Femur (tissue), 1 donor: ENCODE measurements at regions not wholly inside any gene's neighbourhood (a gene's known extent, or its start where the extent isn't known, plus 50 kb on each side); places are given as distances from the start of the nearest gene placed in this dataset.

Experiments used
- DNase-seq: peaks from one replicate; pipeline ENCODE4 v3.0.0-alpha.2; 2017

DNA sequence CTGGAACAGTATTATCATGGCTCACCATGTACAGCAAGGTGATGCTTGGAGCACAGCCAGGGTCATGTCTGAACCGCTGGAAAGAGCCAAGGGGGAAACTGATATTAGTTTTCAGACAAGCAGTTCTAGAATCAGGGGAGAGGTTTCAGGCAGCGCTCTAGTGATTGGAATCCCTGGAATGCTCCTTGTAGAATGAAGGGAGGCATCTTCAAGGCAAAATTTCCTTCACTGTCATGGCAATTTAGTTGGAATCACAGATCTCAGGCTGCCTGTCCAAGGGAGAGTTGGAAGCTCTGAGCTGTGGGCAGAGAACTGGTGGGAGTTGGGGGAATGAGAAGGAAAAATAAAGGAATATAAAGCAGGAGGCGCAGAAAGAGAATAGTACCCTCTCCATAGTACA, 737.1 kb downstream of the PTPRU start:
- DNase-seq = no peak

DNA sequence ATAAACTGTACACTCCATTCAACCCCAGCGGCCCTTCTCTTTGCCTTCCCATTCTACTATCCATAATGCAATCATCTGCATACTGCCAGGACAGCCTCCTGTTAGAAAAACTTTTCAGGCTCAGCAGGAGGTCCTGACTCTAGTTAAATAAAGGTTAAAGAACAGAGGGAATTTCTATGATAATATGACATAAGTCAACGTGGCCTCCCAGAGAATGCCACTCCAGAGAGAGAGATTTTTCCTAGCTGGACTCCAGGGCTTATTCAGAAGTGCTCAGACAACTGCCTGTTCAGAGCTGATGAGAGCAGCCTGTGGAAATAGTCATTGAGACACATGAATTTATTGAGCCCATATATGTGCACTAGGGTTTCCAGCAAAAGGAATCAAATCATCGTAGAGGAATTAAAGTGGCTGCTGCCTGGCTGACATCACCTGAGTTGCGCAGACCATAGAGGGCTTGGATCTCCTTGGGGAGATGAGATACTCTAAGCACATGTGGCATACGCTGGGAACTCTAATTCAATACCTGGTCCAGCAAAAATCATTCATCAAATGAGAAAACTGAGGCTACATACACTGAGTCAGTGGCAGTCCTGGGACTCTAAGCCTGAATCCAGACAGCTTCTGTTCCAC, 736.2 kb downstream of the PTPRU start:
- DNase-seq = no peak

DNA sequence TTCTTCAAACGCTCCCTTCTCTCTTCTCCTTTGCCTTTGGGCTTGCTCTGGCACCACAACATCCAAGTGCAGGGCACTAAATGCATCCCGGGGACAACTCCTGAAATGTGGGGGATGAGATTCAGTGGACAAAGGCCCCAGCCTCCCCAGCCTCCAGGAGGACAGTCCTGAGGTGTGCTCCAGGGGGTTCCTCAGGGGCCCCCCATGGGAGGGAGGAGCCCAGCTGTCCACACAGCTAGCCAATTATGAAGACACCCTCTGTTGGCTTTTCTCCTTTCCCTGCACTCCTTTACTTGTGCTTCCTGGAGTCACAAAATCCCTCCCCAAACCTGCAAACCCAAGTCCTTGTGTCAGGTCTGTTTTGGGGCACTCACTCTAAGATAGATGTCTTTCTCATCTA, 735.4 kb downstream of the PTPRU start:
- no peak for DNase-seq

DNA sequence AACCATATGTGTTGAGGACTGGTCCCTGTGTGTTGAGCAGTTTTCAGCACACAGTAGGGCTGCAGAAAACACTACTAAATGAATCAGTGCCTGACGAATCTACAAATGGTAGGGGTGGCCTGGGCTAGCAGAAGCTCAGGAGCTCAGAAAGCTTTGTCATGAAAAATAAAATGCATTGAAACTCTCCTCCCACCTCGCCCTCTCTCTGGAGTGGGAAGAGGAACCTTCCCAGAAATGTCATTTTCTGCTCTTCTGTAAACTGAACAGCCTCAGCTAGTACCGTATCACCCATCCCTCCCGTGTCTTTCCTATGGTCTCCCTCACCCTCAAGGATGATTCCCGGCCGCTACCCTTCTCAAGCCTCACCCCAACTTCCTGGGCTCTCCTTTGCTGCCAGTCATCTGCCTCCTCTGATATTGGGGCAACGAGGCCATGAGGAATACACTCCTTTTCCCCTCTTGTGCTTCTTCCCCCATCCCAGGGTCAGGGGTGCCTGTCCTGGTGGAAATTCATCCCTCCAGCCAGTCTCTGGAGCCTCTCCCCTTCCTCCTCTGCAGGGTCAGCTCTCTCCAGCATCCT, 734.5 kb downstream of the PTPRU start:
- no peak for DNase-seq

DNA sequence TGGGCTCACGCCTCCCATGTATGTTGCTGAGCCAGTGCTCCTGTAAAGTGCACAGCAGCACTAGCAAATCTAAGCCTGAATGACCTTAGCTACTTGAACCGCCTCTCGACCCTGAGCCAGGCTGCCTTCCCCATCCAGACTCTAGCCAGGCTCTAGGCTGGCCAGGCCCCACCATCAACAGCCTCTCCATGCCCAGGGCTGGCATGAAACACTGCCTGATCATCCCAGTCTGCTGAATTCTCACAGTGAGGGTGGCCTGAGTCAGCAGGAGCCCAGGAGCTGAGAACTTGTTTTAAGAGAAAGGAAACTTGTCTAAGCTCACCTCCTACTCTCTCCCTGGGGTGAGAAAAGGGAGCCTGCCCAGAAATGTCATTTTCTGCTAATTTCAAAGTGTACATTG, 733.3 kb downstream of the PTPRU start:
- no peak for DNase-seq

DNA sequence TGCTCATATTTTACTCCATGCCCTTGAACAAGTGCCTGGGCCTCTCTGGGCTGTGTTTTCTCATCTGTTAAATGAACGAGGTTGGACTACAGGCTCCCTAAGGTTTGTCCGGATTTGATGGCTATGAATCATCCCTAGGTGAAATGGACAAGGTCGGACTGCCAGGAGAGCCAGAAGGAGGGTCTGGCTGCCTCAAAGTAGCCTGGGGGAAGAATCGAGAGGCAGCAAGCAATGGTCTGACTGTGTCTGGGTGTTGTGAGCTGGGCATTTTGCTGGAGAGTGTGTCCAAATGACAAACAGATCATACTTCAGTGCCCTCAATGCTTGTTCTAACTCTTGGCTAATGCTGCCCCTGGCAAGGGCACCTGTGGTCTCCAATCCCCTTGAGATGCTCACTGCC, 730.9 kb downstream of the PTPRU start:
- DNase-seq = no peak

DNA sequence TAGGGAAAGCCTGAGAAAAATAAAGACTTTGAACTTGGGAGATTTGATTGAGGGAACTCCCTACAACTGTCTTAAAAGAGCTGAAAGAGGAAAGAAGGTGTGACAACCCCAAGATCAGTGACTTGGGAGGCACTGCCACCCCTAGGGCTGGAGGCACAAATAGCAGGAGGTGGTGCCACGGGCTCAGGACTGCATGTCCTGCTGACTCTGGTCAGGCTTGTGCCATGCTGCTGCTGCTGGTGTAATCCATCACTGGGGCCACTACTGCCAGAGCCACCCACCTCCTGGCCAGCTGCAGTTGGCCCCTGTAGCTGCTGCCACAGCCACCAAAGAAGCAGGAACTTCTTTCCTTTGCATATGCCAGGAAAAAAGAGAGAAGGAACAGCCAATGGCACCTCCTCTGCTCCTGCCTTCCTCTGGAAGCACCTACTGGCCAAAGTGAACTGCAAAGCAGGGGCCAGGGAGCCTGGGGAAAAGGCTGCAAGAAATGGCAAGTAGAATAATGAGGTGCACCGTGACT, 730.3 kb downstream of the PTPRU start:
- no peak for DNase-seq

DNA sequence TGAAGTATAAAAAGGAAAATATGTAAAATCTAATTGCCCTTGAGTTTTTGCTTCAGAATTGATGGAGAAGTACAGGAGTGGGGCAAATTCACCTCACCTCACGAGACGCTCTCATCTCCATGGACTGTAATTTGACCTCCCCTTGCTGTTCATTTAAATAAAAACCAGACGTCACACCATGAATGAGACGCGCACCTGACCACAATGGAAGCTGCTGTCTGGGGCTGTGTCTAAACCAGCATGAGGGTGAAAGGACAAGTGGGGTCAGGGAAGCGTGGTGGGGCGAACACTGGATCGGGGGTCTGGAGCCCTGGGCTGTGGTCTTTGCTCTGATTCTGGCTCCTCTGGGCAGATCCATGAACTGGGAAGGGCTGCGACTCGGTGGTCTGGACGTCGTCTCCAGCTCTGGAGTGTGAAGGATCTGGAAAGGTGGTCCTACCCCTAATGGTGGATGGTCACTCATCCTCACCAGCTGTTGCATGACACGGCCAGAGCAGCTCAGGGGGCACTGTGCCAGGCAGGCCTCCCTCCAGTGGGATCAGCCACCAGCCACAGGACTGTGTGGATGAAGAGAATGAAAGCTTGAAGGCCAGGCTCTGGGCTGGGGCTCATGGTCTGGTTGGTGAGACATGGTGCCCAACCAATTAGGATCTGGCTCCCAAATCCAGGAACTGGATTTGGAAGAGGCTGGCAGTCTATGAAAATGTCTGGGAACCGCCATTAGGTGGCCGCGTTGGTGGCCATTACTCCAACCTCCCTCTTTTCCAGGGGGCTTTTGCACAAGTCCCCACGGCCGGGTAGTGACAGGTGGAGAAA, 728.6 kb downstream of the PTPRU start:
- no peak for DNase-seq

DNA sequence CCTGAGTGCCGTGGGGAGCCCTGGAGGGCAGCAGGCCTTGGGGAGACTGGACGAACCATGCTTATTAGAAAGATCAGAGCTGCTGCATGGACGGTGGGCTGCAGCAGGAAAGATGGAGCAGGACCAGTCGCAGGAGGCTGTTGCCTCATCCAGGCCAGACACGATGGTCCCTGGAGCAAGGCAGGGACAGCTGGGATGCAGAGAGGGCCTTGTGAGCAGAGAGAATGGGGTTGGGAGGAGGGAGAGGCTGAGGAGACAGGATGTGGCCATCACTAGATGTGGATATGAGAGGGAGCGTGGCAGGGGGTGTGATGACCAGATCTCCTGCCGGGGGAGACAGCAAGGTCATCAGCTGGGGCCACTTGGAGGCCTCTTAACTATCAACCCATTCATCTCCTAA, 727.6 kb downstream of the PTPRU start:
- no peak for DNase-seq

DNA sequence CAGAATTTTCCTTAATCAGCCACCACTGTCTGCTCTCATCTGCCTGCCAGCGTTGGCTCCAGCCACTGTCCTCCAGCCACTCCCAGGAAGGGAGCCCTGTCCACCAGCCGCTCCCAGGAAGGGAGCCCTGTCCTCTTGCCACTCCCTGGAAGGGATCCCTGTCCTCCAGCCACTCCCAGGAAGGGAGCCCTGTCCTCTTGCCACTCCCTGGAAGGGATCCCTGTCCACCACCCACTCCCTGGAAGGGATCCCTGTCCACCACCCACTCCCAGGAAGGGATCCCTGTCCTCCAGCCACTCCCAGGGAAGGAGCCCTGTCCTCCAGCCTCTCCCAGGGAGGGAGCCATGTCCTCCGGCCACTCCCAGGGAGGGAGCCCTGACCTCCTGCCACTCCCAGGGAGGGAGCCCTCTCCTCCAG, 726.5 kb downstream of the PTPRU start:
- DNase-seq = no peak

DNA sequence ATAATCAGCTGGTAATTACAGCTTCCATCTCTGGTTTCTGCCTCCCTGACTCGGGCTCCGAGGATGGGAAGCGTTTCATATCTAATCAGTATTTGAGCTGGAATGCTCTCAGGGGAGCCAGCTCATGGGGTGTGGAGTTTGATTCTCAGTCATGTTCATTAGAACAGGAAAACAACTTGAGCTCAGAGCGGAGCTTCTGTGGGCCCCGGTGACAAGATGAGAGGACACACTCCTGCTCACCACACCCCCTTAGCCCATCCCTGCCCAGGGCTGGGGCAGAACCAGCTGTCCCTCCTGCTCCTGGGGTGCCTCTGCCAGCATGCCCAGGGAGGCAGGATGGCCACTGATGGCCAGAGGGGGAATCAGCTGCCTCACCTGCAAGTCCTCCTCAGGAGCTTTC, 726.0 kb downstream of the PTPRU start:
- DNase-seq = no peak

DNA sequence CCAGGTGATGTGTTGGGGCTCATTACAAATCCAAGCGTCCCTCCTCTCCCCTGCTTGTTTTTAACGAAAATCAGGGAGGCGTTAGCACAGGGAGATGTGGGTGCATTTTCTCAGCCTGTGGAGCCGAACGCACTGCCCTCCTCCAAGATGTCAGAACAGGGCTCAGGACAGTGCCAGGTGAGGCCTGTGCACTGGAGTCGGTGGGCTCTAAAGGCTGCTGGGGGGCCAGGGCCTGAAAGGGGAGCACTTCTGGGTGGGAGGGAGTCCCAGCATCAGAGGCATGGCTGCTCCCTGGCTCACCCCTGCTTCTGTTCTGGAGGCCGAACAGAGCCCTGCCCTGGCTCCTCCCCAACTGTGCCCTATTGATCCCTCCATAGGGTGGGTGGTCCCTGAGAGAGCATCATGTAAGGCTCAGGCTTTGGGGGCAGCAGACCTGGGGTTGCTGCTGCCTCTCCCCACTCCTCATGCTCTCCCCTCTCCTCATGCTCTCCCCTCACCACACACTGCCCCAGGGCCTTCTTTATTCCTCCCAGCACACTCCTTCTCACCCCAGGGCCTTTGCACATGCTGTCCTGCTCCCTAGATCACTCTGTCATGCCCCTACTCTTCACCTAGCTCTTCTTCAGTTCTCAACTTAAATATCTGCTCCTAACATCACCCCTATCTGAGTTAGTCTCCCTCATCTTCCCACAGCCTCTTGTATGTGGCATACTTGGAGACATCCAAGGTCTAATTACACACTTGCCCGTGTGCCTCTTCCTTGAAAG, 725.2 kb downstream of the PTPRU start:
- DNase-seq = no peak

DNA sequence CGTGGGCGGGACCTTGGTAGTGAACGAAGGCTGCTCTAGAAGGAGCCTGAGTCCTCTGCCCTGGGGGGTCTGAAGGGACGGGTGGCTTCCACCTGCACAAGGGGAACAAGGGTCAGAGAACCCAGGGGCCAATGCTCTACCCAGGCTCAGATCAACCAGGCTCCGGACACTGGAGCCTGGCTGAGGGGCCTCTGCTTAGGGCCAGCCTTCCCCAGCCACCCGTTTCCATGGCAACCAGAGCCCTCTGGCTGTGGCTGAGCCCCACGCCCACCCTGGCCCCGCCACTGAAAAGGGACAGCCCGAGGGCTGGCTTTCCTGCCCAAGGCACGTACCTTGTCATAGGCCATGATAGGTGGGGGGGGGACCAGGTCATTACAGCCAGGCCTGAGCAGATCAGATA, 724.6 kb downstream of the PTPRU start:
- DNase-seq = no peak

DNA sequence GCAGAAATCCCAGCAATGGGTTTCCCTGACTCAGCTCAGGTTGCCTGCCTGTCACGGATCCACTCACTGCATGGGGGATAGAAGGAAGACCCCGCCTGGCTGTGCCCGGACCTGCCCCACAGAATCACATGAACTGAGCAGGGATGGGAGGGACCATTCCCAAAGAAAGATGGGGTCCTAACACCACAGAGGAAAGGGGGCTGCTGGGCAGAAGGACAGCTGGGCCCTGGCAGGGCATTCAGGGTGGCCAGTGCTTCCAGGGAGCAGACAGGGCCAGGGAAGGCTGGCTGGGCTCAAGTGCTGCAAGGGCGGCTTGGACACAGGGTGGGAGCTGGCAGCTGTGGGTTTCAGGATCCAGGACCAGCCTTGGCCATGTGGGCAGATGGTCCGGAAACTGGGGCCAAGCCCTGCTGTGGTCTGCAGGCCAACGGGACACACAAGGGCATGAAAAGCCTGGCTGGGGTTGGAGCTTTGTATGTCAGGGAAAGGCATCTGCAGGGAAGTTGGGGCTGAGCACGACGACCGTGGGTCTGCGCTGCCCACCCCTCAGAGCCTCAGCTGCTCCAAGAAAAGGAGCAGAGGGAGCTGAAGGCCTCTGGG, 723.9 kb downstream of the PTPRU start:
- no peak for DNase-seq

DNA sequence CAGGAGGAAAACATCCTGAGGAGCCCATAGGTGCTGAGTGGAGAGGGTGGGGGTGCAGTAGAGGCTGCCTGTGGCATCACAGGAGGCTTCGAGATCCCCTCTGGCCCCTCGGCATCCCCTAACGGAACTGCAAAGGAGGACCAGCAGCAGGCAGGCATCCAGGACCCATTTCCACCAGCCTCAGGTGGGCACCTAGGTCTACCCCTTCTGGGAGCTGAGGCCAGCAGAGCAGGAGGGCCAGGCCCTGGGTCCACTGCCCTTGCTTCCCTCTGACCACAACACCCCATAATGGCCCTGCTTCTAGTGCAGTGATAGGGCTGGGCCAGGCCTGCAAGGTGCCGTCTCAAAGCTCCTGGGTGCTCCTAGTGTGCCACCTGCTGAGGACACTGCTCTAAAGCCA, 723.0 kb downstream of the PTPRU start:
- DNase-seq = no peak

DNA sequence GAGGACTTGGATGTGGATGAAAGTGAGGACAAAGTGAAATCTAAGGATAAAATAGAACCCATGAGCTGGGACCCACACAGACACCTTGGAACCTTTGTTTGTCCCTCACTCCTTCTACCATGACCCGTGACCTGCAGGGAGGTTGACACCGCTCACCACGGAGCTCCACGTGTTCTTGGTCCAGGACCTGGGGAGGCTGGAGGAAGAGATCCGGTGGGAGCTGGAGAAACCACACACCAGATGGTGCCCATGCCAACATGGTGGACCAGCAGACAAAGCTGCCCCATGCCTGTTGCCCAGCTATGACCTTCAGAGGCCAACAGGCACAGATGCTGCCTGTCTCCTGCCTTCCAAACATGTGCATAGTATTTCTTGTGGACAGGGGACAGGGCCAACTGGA, 721.9 kb downstream of the PTPRU start:
- DNase-seq = no peak

DNA sequence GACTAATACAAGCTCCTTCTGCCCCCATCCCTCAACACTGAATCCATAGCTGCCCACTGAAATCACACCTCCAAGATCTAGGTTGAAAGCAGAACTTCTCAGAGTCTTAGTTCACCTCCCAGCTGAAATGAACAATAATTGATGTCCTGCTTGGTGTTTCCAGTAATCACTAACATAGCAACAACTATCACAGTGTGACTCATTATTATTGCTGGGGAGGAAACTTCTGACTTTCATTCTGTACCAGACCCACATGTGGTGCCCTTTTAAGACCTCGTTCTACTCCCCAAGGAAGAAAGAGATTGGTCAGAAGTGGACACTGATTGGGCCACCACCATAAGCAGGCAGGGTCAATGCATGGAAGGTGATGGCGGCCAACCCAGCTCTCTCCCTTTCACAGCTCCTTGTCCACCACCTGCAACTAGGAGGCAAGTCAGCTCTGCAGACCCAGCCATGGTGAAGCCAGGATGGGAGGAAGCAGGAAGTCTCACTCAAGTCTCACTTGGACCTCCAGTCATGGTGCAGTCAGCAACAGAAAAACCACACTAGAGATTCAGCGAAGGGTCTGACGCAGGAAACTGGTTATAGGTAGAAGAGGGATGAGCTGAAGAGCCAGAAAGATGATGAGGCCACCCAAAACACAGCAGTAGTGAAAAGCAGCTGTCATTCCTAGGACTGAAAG, 720.2 kb downstream of the PTPRU start:
- DNase-seq = no peak

DNA sequence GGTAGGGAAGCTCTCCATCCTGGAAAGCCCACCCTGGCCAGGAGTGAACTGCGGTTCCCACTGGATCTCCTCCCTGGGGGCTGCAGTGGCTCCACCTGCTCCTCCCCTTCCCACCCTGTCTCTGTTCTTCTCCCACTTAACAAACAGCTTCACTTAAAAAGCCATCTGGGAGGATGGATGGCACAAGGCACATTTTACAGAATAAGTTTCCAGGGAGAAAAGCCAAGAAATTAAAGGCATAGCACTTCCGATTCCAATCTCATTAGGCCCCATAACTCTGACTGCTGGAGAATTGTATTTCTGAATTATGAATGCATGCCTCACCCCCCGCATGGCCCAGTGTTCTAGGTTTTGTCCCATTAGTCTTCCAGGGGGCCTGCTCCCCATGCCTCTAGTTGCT, 718.3 kb downstream of the PTPRU start:
- DNase-seq = no peak

DNA sequence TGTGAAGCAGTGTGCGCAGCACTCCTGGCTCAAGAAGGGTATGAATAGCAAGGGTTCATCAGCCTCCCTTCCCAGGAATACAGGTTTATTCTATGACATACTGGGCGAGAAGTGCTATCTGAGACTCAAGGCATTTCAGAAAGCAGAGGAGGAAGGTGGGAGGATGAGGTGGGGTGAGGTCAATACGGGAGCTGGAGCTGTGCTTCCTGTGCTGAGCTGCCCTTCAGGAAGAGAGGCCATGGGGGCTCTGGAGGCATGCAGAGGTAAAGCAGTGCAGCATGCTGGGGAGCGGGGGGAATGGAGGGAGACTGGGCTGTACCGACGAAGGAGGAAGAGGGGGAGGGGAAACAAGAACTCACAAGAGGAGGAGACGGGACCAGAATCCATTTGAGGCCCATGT, 717.6 kb downstream of the PTPRU start:
- DNase-seq = no peak

DNA sequence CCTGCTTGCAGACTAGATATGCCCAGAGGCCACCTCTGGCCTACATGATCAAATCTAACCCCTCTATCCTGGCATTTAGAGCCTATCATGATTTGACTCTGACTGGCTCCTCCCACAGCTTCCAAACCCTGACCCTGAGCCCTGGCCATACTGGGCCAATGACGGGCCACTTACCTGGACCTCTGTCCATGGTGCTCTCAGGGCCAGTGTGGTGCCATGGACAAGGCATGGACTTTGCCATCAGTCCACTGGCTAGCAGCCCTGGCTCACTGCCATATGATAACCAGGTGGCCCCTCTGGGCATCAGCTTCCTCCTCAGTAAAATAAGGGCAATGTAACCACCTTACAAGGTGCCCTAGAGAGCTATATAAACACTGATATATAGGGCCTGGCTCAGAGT, 713.4 kb downstream of the PTPRU start:
- DNase-seq = no peak

DNA sequence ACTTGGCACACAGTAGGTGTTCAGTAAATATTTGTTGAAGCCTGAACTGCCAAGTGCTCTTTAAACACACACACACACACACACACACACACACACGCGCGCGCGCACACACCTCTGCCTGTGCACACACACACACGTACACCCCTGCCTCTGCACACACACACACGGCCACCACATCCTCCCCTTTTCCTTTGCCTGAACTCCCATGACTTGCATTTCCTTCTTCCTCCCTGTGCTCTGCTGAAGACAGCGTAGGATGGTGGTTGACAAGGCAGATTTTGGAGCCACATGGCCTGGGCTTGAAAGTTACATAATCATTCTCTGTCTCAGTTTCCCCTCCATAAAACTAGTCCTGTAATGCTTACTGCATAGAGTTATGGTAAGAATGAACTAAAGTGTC, 712.3 kb downstream of the PTPRU start:
- DNase-seq = no peak

DNA sequence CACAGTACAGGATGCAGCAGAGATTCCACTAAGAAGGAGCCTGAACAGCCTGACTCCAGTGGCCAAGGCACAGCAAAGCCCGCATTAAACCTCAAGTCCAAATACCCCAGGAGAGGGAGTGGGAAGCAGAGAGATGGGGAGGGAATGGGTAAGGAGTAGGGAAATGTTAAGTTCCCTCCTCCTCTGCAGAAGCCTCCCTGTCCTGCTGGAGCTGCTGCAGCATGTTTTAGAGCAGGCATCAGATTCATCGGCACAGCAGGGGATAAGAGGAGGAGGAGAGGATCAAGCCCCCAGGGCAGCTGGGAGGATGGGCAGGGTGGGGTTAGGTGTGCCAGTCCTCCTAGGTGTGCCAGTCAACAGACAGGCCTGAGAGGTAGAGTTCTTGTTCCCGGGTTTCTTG, 709.7 kb downstream of the PTPRU start:
- no peak for DNase-seq
